UCSD-AML1 (cell line): ENCODE measurements at regions not wholly inside any gene's neighbourhood (a gene's known extent, or its start where the extent isn't known, plus 50 kb on each side); places are given as distances from the start of the nearest gene placed in this dataset.

Experiments
- DNase-seq: peaks from one replicate; lab custom pipeline; 2025; ENCODE audit not compliant: unreplicated experiment; lab: John Stamatoyannopoulos, UW

- no peak for DNase-seq
Measured at GRCh38 chr3:148333091-148333490, 364.6 kb upstream of the AGTR1 start.

GRCh38 chr3:148335612-148336011 is 362.1 kb upstream of the AGTR1 start:
- DNase-seq = no peak

GRCh38 chr3:148343416-148343815 is 354.3 kb upstream of the AGTR1 start:
- DNase-seq = no peak

- DNase-seq = no peak
Measured at GRCh38 chr3:148344521-148344920, 353.2 kb upstream of the AGTR1 start.

GRCh38 chr3:148360051-148360450 is 337.7 kb upstream of the AGTR1 start:
- no peak for DNase-seq

- no peak for DNase-seq
Measured at GRCh38 chr3:148366743-148367410, 330.8 kb upstream of the AGTR1 start.

- no peak for DNase-seq
Measured at GRCh38 chr3:148367756-148368155, 329.9 kb upstream of the AGTR1 start.

- no peak for DNase-seq
Measured at GRCh38 chr3:148369381-148369780, 328.3 kb upstream of the AGTR1 start.

- DNase-seq = no peak
Measured at GRCh38 chr3:148372206-148372875, 325.4 kb upstream of the AGTR1 start.

GRCh38 chr3:148373961-148374360 is 323.7 kb upstream of the AGTR1 start:
- no peak for DNase-seq

GRCh38 chr3:148379763-148380382 is 317.8 kb upstream of the AGTR1 start:
- no peak for DNase-seq

GRCh38 chr3:148381051-148381450 is 316.7 kb upstream of the AGTR1 start:
- DNase-seq = no peak

GRCh38 chr3:148389916-148390315 is 307.8 kb upstream of the AGTR1 start:
- no peak for DNase-seq

- no peak for DNase-seq
Measured at GRCh38 chr3:148395821-148396220, 301.9 kb upstream of the AGTR1 start.

- DNase-seq = no peak
Measured at GRCh38 chr3:148400754-148401153, 296.9 kb upstream of the AGTR1 start.

- no peak for DNase-seq
Measured at GRCh38 chr3:148408667-148409066, 289.0 kb upstream of the AGTR1 start.

GRCh38 chr3:148420242-148420641 is 277.5 kb upstream of the AGTR1 start:
- DNase-seq = no peak

GRCh38 chr3:148428862-148429605 is 268.7 kb upstream of the AGTR1 start:
- DNase-seq = no peak

- no peak for DNase-seq
Measured at GRCh38 chr3:148433665-148434064, 264.0 kb upstream of the AGTR1 start.

- no peak for DNase-seq
Measured at GRCh38 chr3:148435534-148435933, 262.2 kb upstream of the AGTR1 start.

- DNase-seq = no peak
Measured at GRCh38 chr3:148439254-148439822, 258.4 kb upstream of the AGTR1 start.
